OCI-LY7 (cell line): ENCODE measurements at regions not wholly inside any gene's neighbourhood (a gene's known extent, or its start where the extent isn't known, plus 50 kb on each side); places are given as distances from the start of the nearest gene placed in this dataset.

Experiments used
- EZH2phosphoT487 ChIP-seq: fragments of 200-600 bp; sonication (generic); IDR thresholded peaks from 2 replicates; pipeline ENCODE4 v1.6.1; 2018; ENCODE audit warnings: low read depth, borderline replicate concordance, mild to moderate bottlenecking, mixed run types, antibody characterized with exemption, low read length, moderate library complexity, mixed read lengths
- TF ChIP-seq, protein P1 (sequence below): fragments of 200-600 bp; sonication (generic); conservative IDR thresholded peaks from 2 replicates; pipeline ENCODE4 v1.5.1; 2014; ENCODE audit warnings: mild to moderate bottlenecking, antibody characterized with exemption, low read length, moderate library complexity, mixed read lengths

DNA sequence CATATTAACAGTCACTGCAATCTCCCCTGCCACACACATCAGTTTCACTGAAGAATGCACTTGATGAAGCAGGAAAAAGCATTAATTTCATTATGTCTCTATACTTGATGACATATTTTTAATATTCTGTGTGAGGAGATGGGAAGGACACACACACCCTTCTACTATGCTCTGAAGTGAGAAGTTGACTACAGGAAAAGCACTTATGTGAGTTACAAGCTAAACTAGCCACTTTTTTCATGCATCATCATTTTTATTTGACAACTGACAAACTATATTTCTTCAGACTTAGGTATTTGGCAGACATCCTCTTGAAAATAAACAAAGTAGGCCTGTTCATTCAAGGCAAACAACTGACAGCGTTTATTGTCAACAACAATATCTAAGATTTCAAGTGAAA is 150.4 kb upstream of the ID2 start:
- TF ChIP-seq, protein P1, sequence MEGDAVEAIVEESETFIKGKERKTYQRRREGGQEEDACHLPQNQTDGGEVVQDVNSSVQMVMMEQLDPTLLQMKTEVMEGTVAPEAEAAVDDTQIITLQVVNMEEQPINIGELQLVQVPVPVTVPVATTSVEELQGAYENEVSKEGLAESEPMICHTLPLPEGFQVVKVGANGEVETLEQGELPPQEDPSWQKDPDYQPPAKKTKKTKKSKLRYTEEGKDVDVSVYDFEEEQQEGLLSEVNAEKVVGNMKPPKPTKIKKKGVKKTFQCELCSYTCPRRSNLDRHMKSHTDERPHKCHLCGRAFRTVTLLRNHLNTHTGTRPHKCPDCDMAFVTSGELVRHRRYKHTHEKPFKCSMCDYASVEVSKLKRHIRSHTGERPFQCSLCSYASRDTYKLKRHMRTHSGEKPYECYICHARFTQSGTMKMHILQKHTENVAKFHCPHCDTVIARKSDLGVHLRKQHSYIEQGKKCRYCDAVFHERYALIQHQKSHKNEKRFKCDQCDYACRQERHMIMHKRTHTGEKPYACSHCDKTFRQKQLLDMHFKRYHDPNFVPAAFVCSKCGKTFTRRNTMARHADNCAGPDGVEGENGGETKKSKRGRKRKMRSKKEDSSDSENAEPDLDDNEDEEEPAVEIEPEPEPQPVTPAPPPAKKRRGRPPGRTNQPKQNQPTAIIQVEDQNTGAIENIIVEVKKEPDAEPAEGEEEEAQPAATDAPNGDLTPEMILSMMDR: no peak
- no peak for TF ChIP-seq EZH2phosphoT487
